Islet precursor cell (in vitro differentiated cells): ENCODE measurements at regions not wholly inside any gene's neighbourhood (a gene's known extent, or its start where the extent isn't known, plus 50 kb on each side); places are given as distances from the start of the nearest gene placed in this dataset.
"Not testable (repeated sequence)": the region's sequence is repeated elsewhere in the genome, so short reads cannot be mapped to it uniquely, and the experiment has no call there.

Experiments
- DNase-seq: peaks from one replicate; pipeline ENCODE4 v3.0.0-alpha.2; 2018

DNA sequence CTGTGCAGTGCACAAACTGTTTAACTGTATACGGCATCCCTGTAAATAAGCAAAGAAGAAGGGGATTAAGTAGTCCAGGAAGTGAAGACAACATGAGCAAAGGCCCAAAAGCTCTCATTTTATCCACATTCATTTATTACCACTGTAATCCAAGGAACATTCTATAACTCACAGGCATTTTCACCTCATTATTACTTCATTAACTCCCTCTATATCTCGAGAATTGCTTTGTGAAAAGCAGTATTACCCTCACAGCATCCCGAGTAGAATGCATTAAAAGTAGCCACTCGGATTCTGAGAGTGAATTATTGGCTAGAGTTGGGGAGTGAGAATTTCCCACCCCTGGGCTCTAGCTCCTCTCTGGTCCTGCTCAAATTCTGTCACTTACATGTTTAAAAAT lies 51.0 kb upstream of the CHCHD3 start:
- DNase-seq, result no peak

- DNase-seq, result no peak
Observed at GRCh38 chr7:133134810-133135209, 52.9 kb upstream of the CHCHD3 start.

GRCh38 chr7:133135451-133135850 lies 53.6 kb upstream of the CHCHD3 start:
- no peak for DNase-seq

DNA sequence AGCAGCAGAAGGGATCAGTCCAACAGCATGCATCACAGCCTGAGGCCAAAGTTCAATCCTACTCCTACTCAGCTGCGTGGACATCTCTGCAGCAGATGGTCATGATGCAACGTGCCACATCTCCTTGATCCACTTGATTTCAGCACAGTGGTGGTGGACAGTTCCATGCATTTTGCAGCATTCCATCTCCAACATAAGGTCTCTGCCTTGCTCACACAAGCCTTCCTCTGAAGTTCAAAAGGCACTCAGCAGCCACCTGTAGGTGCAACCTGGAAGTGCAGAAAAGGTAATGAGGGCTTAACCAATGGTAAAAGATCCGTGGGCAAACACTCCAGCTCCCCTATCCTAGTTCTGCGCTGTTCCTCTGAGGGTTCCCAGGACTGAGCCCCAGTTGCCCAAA lies 57.5 kb upstream of the CHCHD3 start:
- DNase-seq, result peak; percentile 79

- DNase-seq, result no peak
Observed at GRCh38 chr7:133139801-133140200, 57.9 kb upstream of the CHCHD3 start.

- DNase-seq, result no peak
Observed at GRCh38 chr7:133140994-133141595, 59.2 kb upstream of the CHCHD3 start.

GRCh38 chr7:133150760-133151159 lies 68.9 kb upstream of the CHCHD3 start:
- DNase-seq, result no peak

- no peak for DNase-seq
Observed at GRCh38 chr7:133152875-133153274, 71.0 kb upstream of the CHCHD3 start.

- no peak for DNase-seq
Observed at GRCh38 chr7:133155146-133155545, 73.3 kb upstream of the CHCHD3 start.

GRCh38 chr7:133155642-133156041 lies 73.8 kb upstream of the CHCHD3 start:
- DNase-seq, result no peak

GRCh38 chr7:133157045-133157444 lies 75.2 kb upstream of the CHCHD3 start:
- DNase-seq, result no peak

DNA sequence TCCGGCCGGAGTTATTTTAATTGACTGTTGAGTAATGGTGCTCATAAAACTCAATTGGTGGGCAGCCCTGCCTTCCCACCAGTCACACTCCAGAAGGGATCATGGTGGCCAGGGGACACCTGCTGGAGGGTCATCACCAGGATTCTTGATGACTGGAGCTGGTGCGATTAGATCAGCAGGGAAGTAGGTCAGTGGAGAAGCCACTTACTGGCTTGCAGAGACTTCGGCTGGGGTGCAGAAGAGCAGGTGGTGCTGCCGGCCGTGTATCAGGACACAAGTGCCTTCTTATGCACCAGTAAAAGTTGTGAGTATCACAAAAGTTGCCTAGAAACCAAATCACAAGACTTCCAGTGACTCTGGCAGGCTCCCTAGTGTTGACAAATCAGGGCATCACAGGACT lies 82.6 kb upstream of the CHCHD3 start:
- DNase-seq, result no peak

- DNase-seq, result no peak
Observed at GRCh38 chr7:133165001-133165400, 83.1 kb upstream of the CHCHD3 start.

GRCh38 chr7:133165529-133165928 lies 83.6 kb upstream of the CHCHD3 start:
- DNase-seq, result no peak

- no peak for DNase-seq
Observed at GRCh38 chr7:133167300-133167699, 85.4 kb upstream of the CHCHD3 start.

GRCh38 chr7:133169167-133169822 lies 83.6 kb upstream of the EXOC4 start:
- peak; percentile 70 for DNase-seq

- not testable (repeated sequence) for DNase-seq
Observed at GRCh38 chr7:133177476-133177875, 75.4 kb upstream of the EXOC4 start.

DNA sequence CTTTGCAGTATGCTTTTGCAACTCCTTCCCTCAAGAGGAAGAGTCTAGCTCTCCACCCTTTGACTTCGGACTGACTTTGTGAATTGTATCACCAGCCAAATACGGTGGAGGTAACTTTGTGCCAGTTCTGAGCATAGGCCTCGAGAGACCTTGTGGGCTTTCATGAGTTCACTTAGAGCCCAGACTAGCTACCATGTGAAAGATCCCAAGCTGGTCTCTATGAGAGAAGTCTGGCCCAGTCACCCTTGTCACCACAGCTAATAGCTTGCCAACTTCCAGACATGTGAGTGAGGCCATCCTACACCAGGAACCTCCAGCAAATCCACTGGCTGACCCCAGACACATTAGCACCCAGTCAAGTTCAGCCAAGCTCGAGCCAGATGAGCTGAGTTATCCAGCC lies 72.2 kb upstream of the EXOC4 start:
- no peak for DNase-seq

DNA sequence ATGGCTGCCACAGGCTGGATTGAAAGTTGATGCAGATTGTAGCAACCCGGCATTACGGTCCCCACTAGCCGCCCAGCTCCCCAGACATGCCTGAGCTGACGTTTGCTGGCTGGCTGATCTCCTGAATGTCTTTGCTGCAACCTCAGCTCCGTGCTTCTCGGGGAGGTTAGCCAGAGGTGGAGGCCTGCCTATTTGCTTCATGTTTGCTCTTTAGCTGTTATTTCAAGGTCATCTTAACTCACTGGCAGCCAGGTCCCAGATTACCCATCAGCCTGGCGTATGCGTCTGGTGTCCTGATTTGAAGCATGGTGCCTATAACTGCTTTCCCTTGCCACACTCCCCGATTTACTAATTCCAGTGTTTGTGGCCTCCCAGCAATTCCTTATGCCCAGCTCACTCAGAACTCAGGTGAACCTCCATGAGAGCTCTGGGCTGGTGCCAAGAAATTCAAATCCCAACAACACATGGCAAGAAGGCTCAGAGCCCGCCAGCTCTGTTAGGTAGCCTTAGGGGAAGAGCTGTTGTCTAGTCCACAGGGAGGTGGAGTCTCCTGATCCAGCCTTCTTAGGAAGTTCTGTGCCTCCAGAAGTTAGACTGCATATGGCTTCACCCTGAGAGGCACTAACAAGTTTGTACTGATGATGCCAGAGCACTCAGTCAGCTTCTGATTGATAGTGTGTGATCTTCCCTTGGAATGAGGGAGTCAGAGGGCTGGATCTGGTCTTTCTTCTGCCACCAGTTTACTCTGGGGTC lies 69.7 kb upstream of the EXOC4 start:
- DNase-seq, result no peak

DNA sequence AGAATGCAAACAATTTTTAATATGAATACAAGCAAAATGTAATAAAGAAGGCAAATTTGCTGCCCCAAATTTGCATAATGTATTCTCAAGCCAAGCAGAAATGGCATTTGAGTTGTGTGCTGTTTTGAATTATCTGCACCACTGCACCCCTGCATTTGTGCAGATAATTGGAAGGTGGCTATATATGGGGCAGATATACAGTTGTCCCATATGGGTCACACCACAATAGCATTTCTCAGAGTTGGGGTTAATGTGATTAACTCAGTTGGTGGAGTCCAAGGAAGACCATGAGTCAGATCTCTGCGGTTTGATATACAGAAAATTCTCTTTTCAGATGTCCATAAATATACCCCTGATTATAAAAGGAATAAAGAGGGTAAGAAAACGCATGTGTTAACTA lies 68.9 kb upstream of the EXOC4 start:
- no peak for DNase-seq

GRCh38 chr7:133185512-133185911 lies 67.4 kb upstream of the EXOC4 start:
- DNase-seq, result no peak

DNA sequence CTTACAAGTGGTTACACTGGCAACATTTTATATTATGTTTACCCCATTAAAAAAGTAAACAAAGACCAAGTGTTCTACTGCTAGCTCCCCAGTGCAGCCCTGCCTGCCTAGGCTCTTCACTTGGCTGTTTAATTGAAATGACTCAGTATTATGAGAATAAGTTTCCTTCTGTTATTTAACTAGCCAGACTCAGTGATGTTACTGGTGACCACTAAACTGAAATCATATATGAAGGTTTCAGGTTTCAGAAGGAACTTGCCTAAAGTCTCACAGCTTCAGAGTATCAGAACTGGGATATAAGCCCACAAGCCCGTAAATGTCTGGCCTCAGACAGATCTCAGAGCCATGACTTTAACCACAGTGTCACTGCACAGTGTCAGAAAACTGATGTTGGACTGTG lies 66.8 kb upstream of the EXOC4 start:
- no peak for DNase-seq

- no peak for DNase-seq
Observed at GRCh38 chr7:133190172-133190528, 62.7 kb upstream of the EXOC4 start.

DNA sequence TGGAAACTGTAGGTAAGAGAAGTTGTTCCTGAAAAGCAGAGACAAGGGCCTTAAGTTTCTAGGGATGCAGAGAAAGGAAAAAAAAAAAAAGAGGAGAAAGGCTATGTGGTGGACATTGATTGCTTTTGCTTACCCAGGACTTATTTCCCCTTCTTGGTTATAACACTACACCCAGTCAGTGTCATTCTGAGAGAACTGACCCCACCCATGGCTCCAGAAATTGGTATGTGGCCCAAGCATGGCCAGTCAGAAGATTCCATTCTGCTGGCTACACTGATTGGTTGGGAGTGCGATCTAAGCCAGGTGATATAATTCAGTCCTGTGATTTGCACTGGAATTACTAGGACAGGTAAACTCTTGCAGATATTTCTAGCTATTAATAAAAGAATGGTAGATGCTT lies 62.2 kb upstream of the EXOC4 start:
- DNase-seq, result no peak

DNA sequence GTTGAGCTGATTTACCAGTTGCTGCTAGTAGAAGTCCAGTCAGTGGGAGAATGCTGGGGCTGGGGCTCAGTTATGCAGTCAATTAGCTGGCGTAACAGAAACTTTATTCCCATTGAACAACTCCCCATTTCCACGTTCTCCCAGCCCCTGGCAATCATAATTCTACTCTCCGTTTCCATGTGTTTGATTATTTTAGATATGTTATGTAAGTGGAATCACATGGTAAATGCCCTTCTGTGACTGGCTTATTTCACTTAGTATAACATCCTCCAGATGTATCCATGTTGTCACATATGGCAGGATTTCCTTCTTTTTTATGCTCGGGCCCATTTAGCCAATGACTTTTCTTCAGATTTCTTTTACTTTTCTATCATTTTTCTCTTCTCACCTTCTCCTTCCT lies 61.1 kb upstream of the EXOC4 start:
- no peak for DNase-seq
